ENCODE measurements at regions not wholly inside any gene's neighbourhood (a gene's known extent, or its start where the extent isn't known, plus 50 kb on each side); places are given as distances from the start of the nearest gene placed in this dataset.
"Not testable (repeated sequence)": the region's sequence is repeated elsewhere in the genome, so short reads cannot be mapped to it uniquely, and the experiment has no call there.

DNA sequence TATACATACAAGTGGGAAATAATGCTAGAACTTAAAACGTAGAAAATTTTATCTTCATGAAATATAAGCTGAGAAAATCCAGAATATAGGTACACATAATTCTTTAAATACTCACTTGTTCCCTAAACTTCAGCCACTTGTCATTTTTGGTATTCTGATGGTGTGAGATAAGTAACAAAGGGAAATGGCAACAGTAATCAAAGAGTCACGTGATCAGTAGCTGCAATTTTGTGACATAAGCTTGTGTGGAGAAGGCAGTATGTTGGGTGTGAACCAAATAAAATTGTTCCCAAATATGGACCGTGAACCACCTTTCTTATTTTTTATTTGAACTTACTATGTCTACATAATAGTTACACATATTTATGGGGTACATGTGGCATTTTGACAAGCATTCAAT is 650.3 kb upstream of the ADARB2 start:
- FAIRE-seq (no peak), DNase-seq (ENCODE audit: low spot score) (no peak)

DNA sequence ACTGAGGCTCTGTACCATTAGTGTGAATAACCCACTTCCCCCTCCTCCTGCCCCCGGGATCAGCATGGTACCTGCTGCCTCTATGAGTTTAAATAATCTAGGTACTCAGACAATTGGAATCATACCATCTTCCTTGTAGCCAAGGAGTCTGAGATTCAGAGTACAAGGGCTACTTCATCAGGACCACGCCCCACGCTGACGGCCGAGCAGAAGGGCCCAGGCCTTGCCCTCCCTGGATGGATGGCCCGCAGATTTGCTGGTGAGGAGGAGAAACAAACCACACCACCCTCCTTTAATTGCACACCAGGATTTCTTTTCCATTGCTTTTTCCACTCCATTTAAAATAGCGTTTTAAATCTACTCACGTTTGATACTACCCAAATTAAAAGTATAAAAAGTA is 649.9 kb upstream of the ADARB2 start:
- DNase-seq (ENCODE audit: low spot score), result no peak
- FAIRE-seq, result no peak

DNA sequence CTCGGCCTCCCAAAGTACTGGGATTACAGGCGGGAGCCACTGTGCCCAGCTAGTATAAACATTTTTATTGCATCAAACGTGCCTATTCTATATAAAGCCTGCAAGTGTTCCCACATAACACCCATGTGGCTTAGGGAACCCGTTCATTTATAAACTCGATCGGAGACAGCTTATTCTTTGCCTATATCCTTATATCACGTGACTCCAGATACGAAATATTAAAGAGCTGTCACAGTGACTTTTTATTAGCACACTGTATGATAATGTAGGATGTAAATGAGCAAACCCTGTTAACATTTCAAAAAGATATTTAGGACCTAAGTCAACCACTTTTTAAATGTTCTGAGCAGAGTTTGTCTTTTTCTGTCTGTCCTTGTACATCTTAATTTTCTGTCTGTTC is 642.9 kb upstream of the ADARB2 start:
- FAIRE-seq, result no peak
- DNase-seq (ENCODE audit: low spot score), result no peak

DNA sequence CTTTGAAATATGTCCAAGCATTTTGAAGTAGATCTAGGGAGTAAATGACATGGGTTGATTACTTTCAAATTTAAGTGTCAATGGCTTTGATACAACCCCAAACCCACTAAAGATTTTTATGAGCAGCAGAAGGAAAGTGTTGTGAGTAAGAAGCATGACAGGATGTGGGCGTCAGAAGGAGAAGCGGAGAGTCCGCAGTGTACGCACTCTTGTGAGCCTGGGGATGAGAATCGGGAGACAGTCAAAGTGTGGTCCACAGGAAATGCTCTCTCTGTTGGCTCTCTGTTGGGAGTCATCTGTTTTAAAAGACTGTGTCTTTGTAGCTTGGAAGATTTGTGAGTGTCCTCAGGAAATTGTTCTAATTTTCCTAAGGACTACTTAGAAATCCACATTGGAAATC is 629.8 kb upstream of the ADARB2 start:
- no peak for FAIRE-seq

DNA sequence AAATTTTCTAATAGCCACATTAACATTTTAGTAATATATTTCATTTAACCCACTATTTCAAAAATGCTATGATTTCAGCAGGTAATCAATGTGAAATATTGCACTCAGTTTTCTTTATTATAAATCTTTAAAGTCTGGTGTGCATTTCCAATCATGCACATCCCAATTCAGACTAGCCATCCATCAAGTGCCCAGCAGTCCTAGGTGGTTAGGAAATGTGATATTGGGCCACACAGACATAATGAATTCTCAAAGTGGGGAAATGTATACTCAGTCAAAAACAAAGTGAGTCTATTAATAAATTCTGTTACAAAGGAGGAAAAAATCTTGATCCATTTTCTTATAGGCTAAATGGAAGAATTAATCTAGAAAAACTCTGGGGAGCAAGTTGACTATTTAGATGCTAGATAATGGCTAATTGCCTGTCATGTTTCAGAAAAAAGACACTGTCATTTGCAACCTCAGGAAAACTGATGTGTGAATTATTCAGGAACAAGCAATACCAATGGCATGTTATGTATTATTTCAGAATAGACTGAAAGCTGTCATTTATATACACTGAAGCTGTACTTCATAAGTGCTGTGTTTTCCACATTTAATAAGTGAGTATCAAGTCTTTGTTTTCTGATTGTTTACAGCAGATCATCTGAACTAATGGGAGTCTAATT is 629.1 kb upstream of the ADARB2 start:
- FAIRE-seq (no peak), DNase-seq (ENCODE audit: low spot score) (no peak)

More for the DNA sequence above, 629.8 kb upstream of the ADARB2 start:
- DNase-seq (ENCODE audit: low spot score), result no peak

DNA sequence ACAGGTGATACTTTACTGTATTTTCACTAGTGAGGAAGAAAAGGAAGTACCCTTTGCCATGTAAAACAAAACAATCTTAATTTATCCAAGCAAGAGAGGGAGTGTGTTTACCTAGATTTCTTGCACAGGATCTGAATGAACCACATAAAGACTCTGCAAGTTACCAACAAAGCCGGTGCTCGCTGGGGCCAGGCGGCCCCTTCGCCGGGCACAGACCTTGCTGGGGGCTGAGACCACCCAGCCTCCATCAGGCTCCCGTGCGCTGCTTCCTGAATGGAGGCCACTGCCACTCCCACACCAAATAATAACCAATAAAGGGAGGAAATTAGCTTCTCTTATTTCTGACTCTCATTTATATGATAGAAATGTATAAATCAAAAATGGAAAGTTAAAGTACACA is 625.0 kb upstream of the ADARB2 start:
- no peak for FAIRE-seq
- DNase-seq (ENCODE audit: low spot score), result no peak

DNA sequence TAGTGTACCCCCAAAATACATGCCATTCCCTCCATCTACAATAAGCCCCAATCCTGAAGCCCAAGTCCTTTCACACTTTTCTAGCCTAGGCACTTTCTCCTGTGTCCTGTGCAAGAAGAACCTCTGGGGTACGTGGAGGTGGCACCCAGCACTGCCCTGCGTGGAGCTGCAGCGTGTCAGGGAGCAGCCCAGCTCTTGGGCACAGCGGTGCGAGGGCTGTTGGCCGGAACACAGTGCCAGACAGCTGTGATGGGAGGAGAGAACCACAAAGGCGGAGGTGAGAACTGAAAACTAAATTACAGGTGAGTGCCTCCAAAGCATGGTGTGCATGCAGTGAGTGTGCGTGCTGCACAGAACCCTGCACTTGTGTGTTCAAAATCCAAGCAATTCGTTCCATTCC is 621.3 kb upstream of the ADARB2 start:
- FAIRE-seq (no peak), DNase-seq (ENCODE audit: low spot score) (no peak)

DNA sequence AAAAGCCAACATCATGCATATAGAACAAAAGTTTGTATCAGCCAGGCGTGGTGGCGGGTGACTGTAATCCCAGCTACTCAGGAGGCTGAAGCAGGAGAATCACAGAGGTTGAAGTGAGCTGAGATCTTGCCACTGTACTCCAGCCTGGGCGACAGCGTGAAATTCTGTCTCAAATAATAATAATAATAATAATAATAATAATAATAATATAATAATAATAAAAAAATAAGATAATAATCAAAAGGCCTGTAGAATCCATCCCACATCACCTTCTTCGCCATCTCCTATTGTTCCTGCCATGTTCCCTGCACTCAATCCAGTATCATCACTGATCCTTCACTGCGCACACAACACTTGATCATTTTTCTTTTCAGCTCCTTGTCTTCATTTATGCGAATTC is 619.3 kb upstream of the ADARB2 start:
- no peak for FAIRE-seq
- DNase-seq (ENCODE audit: low spot score), result no peak

DNA sequence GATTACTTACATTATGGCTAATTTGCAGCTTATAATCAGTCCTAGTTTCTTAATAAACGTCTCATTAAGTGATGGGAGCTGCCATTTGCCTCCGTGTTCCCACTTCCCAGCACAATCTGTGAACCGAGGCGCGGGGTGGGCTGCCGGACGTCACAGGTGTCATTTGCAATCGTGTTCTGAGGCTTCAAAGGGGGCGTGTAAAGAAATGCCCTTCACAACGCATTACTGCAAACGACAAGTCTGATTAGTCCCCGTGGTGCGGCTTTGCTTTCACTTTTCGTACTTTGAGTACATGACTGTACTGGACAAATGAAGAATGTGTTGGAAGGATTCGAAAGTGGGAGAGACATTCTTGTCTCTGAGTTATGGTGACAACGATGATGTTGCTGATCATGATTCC is 614.2 kb upstream of the ADARB2 start:
- DNase-seq (ENCODE audit: low spot score) (no peak), FAIRE-seq (no peak)

DNA sequence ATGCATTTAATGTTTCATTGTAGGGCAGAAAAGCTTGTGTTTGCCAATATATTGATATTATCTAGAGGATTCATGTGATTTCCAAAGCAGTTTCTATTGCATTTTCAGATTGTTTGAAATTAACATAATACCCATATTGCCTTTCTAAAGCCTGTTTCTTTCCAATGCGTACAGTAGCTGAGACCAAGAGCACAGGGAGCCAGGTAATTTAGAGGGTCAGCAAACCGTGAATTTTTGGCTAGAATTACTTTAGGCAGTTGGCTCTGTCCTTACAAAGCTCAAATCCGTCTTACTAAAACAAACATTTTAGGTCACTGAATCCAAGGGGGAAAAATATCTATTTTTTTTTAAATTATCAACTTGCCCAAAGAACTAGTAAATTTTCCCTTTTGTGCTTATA is 604.9 kb upstream of the ADARB2 start:
- FAIRE-seq, result no peak
- DNase-seq (ENCODE audit: low spot score), result no peak

DNA sequence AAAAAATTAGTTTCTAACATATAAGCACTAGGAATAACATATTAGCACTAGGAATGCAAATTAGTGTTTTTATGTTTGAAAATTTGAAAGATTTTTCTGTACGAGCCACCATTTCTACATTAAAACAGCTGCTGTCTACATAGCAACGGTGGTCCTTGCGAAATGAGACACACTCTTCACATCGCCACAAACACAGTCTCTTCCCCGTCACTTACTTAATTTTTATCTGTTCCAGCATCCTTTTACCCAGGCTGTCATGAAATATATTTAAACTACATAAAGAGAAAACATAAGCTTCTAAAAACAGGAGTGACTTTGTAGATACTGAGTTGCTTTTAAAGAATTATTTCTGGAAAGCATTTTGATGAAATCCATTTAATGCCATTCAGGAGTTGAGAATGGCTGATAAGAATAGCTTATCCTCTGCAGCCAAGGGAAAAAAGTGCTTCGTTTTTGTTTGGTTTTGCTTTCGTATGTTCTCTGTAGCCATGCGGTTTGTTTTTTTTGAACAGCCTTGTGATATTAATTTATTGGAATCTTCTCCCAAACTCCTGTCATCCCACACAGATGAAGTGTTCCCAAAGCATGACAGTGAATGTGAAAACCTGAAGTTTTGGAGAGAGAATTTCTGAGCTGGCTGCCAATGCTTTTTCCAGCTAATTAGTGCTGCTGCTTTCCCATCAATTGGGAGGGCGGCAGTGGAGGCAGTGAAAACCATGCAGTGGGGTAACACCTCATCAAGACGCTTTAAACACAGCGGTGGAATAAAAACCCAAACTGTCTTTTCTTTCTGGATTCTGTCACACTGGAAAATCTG is 603.7 kb upstream of the ADARB2 start:
- no peak for DNase-seq (ENCODE audit: low spot score)
- FAIRE-seq, result no peak

DNA sequence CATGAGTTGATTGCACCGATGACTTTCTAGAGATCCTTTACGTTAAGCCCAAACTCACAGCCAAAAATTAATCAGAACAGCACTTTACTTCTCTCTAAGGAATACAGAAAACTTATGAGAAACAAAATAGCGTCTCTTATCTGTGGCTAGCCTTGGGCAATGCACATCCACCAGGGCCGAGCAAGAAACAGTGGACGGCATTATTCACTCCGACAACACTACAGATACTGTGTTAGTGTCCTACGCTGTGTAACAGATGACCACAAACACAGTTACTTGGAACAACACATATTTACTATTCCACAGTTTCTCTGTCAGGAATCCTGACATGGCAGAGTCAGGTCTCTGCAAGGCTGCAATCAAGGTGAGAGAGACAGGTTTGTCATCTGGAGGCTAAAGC is 598.3 kb upstream of the ADARB2 start:
- DNase-seq (ENCODE audit: low spot score), result no peak
- no peak for FAIRE-seq

DNA sequence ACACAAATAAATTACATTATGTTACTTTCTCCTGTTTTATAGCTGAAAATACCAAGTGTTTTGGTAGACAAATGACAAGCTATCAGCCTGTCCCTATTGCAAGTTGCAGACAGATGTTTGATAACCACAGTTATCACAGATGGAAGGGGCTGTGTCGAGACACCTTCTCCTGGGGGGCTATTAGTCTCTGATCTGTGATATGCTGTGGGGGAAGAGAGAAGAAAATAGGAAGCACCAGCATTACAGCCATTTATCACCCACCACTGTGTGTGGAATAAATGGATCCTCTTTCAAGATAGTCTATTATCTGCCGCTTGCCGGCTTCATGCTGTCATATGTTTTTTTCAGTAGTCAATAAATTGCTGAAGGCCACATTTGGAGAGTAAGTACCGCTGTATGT is 597.2 kb upstream of the ADARB2 start:
- no peak for DNase-seq (ENCODE audit: low spot score)
- no peak for FAIRE-seq

DNA sequence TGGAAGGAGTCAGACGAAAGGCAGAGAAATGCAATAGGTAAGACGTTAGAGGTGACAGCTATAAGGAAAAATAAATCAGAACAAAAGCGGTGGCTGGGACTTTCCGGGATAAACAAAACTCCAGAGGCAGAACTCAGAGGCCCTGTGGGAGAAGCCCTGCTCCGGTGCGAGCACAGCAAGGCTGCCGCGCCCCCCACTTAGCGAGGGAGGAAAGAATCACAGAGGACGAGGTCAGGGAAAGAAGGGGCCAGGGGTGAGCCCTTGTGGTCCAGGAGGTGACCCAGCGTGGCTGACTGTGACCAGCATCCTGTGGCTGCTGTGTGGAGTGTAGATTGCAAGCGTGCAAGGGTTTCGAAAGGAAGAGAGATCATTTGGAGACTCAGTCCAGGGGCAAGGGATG is 591.8 kb upstream of the ADARB2 start:
- FAIRE-seq (no peak), DNase-seq (ENCODE audit: low spot score) (no peak)

DNA sequence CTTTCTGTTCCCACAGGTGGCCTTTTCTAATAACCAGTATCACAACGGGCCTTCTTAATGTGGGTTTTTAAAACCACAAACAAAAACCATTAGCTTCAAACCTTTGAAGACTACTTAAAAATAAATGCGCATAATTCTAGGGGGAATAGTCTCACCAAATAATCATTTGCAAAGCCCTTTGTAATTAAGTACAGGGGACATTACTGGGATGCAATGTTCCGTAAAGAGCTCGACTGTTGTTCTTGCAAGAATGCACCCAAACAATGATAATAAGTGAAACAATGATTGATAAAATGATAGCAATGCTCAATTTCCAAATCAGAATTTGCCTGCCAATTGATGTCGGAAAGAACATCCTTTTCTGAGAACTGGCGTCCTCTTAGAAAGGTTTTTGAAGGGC is 589.1 kb upstream of the ADARB2 start:
- FAIRE-seq (no peak), DNase-seq (ENCODE audit: low spot score) (no peak)

DNA sequence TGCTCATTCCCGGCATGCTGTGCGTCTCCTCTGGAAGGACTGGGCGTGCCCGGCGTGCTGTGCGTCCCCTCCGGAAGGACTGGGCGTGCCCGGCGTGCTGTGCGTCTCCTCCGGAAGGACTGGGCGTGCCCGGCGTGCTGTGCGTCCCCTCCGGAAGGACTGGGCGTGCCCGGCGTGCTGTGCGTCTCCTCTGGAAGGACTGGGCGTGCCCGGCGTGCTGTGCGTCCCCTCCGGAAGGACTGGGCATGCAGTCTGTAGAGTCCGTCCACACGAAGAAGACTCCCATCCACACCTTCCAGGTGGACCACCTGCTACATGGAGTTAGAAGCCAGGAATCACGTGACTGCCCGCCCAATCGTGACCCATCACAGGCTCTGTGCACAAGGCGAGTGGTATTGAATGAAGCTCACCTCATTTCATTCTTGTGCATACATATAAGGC is 577.7 kb upstream of the ADARB2 start:
- not testable (repeated sequence) for DNase-seq (ENCODE audit: low spot score); FAIRE-seq

DNA sequence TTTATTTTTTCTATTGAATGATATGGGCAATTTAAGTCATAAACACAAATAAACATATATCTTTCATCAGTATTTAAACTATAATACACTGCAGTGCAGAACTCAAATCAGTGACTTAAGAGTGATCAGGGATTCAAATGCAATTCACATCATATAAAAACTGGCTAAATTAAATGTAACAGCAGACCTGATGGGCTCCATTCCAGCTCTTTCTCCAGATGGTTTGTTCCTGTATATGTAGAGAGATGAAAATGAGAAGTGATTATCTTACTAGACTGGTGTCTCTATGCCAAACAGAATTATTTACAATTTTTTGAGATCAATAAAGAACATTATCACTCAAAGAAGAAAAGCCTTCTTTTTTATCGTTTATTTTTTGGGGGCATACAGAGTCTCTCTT is 568.8 kb upstream of the ADARB2 start:
- DNase-seq (ENCODE audit: low spot score), result no peak
- FAIRE-seq, result no peak

DNA sequence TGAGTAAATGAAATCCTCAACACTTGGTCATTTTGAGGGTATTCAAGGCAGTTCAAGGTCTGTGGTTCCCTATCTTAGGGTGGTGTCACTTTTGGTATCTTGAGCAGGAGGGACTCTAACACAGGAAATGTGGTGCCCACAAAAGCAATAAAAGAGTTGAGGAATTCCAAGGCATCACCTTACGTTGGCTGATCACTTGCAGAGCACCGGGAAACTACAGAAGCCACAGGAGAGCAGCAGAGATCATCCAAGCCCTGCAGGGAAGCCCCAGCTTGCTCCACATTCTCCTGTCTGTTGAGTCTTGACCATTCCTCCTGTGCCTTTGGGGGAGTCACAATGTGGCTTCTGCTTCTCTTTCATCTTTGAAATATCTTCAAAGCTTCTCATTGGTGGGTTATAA is 565.8 kb upstream of the ADARB2 start:
- FAIRE-seq (no peak), DNase-seq (ENCODE audit: low spot score) (no peak)

DNA sequence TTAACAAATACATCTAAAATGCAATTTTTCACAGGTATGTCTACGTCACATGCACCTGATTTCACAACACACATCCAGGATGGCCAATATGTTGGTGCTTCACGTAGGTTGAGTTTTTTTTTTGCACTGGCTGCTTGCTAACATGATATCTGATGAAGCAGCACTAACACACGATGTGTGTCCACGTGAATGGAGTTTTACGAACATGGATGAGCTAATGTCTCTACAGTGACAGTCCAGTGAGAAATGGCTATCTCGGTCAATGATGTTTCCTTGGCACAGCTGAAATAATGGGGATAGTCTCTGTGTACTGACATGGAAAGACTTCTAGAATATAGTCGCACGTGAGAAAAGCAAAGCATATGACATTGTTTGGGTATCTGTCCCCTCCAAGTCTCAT is 563.9 kb upstream of the ADARB2 start:
- DNase-seq (ENCODE audit: low spot score), result no peak
- FAIRE-seq, result no peak

DNA sequence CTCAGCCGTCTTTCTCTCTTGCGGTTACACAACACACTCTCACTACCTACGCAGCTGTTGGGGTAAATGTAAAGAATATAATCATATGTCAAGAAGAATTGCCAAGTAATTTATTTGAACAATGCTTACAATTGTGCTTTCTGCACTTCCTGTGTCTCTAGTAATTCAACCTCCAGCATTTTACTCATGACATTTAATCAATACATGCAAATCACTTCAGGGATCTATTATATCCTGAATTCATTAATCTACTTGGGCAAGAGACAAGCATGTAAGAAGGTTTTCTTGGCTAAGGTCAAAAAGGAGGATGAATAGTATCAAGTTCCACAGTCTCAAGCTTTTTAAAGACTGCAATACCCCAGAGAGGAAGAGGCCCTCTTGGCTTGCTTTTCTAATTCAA is 562.9 kb upstream of the ADARB2 start:
- DNase-seq (ENCODE audit: low spot score), result no peak
- FAIRE-seq, result no peak

DNA sequence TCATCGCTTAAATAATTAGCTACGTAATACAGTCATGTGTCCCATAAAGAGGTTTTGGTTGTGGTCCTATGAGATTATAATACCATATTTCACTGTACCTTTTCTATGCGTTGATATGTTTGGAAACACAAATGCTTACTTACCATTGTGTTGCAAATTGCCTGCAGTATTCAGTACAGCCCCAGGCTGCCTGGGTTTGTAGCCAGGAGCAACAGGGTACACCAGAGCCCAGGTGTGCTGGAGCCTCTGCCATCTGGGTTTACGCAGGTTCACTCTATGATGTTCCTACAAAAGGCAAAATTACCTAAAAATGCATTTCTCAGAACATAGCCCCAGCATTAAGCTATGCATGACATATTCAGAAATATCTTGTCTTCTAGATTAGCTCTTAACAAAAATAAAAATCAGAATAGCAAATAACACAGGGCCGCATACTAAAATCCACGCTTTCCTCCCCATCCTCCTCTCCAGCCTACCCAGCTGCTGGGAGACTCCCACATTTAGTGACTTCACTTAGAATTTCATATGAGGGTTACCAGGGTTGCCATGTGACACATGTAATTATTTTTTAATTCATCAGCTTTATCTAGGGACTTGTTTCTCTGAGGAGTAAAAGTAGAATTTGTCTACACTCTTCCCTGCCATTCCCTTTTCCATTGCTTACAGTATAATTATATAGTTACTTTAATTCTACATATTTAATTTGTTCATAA is 559.0 kb upstream of the ADARB2 start:
- FAIRE-seq (no peak), DNase-seq (ENCODE audit: low spot score) (no peak)

DNA sequence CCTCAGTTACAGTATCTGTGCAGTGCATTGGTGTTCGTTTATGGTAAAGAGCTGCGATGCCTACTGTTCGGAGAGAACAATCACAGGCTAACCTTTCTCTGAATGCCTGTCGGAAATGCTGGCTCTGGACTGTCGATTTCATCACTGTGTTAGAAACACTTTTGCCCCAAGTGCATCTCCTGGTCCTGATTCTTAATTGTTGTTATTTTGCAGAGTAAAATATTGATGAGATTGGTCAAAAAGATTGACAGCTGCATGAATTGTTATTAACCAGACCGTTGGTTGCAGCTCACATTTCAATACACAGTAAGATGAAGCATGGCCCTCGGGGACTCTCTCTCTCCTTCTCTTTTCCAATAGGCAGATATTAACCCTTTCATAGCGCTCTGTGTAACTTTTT is 557.4 kb upstream of the ADARB2 start:
- FAIRE-seq (no peak), DNase-seq (ENCODE audit: low spot score) (no peak)

DNA sequence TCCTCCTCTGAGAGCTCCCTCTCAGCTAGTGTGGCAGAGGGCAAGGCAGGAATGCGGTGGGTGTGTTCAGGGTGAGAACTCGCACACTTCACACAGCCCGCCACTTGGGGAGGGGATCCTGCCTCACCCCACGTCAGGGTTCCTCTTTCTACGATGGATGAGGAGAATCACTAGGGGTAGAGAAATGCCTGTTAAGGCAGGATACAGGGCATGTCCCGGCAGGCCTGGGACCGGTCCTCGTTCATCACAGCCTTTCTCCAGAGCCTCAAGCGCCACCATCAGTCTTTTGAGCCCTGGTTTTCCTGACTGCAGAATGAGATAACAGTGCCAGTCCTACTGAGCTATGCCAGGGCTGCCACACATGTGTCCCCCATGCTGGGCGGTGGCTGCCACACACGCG is 546.7 kb upstream of the ADARB2 start:
- DNase-seq (ENCODE audit: low spot score), result no peak
- no peak for FAIRE-seq
